RWPE1 (cell line): ENCODE measurements at regions not wholly inside any gene's neighbourhood (a gene's known extent, or its start where the extent isn't known, plus 50 kb on each side); places are given as distances from the start of the nearest gene placed in this dataset.
"Not testable (repeated sequence)": the region's sequence is repeated elsewhere in the genome, so short reads cannot be mapped to it uniquely, and the experiment has no call there.

Source experiments
- CTCF ChIA-PET: fragments of 350-600 bp; sonication (Branson Sonifier 250); formaldehyde crosslinking; extraction: SDS; loops from one replicate; lab custom pipeline; 2021; lab: Yijun Ruan, JAX
- POLR2A ChIA-PET: fragments of 400-600 bp; formaldehyde crosslinking; extraction: SDS; loops from one replicate; lab custom pipeline; 2020; ENCODE audit warnings: antibody characterized with exemption; ENCODE audit not compliant: low non-redundant PET; lab: Yijun Ruan, JAX
- DNase-seq: peaks from one replicate; pipeline ENCODE4 v3.0.0; 2012; ENCODE audit warnings: low spot score
- H3K27ac ChIP-seq: fragments of 450-650 bp; 2 replicates; pipeline ENCODE4 v1.5.1; 2017
- CTCF ChIP-seq: fragments of 450-650 bp; conservative IDR thresholded peaks from 2 replicates; pipeline ENCODE4 v1.5.1; 2017; ENCODE audit warnings: low read depth, mild to moderate bottlenecking

GRCh38 chr5:155154973-155155372 is 141.4 kb downstream of the KIF4B start:
- CTCF ChIA-PET = interaction anchor here (0.6 kb wide), 2 partner anchors 93 to 341 kb away, joined by 3 read pairs; no protein-coding TSS in a partner anchor
- POLR2A ChIA-PET = no interaction called here
- no peak for TF ChIP-seq CTCF
- no peak overlapping the region for H3K27ac ChIP-seq
- DNase-seq = no peak

- H3K27ac ChIP-seq, POLR2A ChIA-PET, DNase-seq: not testable (repeated sequence)
- CTCF ChIA-PET = interaction anchor here (0.6 kb wide), 1 partner anchor 154 kb away, joined by 3 read pairs; no protein-coding TSS in a partner anchor
These were observed 149.5 kb downstream of the KIF4B start for GRCh38 chr5:155163084-155163483.

GRCh38 chr5:155167736-155168135 is 154.2 kb downstream of the KIF4B start:
- no peak for TF ChIP-seq CTCF
- no peak for DNase-seq
- no peak overlapping the region for H3K27ac ChIP-seq
- ChIA-PET POLR2A (no interaction called here), CTCF (no interaction called here)

- CTCF ChIA-PET = no interaction called here
- no peak for DNase-seq
- POLR2A ChIA-PET = no interaction called here
- no peak for TF ChIP-seq CTCF
- no peak overlapping the region for H3K27ac ChIP-seq
These were observed 168.0 kb downstream of the KIF4B start for GRCh38 chr5:155181542-155181941.

GRCh38 chr5:155189476-155189875 is 175.9 kb downstream of the KIF4B start:
- no peak overlapping the region for H3K27ac ChIP-seq
- ChIA-PET CTCF (interaction anchor here (0.6 kb wide), 1 partner anchor 13 kb away, joined by 3 read pairs; no protein-coding TSS in a partner anchor), POLR2A (no interaction called here)
- DNase-seq = no peak
- TF ChIP-seq CTCF = no peak

GRCh38 chr5:155189981-155190380 is 176.4 kb downstream of the KIF4B start:
- DNase-seq = peak; percentile 16
- no peak overlapping the region for H3K27ac ChIP-seq
- POLR2A ChIA-PET = no interaction called here
- no peak for TF ChIP-seq CTCF
- CTCF ChIA-PET = no interaction called here

GRCh38 chr5:155193029-155193428 is 179.5 kb downstream of the KIF4B start:
- TF ChIP-seq CTCF = no peak
- ChIA-PET CTCF (no interaction called here), POLR2A (no interaction called here)
- peak; percentile 40 for DNase-seq
- no peak overlapping the region for H3K27ac ChIP-seq
